B cell (primary cell): ENCODE measurements at regions not wholly inside any gene's neighbourhood (a gene's known extent, or its start where the extent isn't known, plus 50 kb on each side); places are given as distances from the start of the nearest gene placed in this dataset.

ENCODE experiments used
- ATAC-seq: fragments of 200-7000 bp; cut with Tn5 transposase; one replicate; pipeline ENCODE4 v1.10.0; 2021; ENCODE audit warnings: low read depth, mild to moderate bottlenecking, moderate number of reproducible peaks, moderate library complexity
- CTCF ChIA-PET: fragments of 350-600 bp; sonication (Branson Sonifier 250); formaldehyde crosslinking; loops from one replicate; lab custom pipeline; 2021; ENCODE audit warnings: antibody characterized with exemption, inconsistent platforms; lab: Charles Lee
- POLR2A ChIA-PET: fragments of 350-600 bp; sonication (Branson Sonifier 250); formaldehyde crosslinking; loops from one replicate; lab custom pipeline; 2021; ENCODE audit warnings: antibody characterized with exemption; lab: Charles Lee
- DNase-seq: peaks from one replicate; pipeline ENCODE4 v3.0.0; 2013
- H2AFZ ChIP-seq: 2 replicates; pipeline ENCODE4 v1.6.1; 2012; ENCODE audit warnings: mild to moderate bottlenecking, low read depth, low read length; ENCODE audit not compliant: insufficient read depth, poor library complexity, severe bottlenecking
- H3K27ac ChIP-seq, 2 donors: 1 replicate in 1 of 2; 2 replicates in 1 of 2; pipeline ENCODE4 v1.5.1; 2012 to 2013; ENCODE audit warnings: low read length in 2 of 2, mild to moderate bottlenecking in 2 of 2, moderate library complexity in 1 of 2
- H3K27me3 ChIP-seq, 4 experiments: fragments of 200-600 bp in 1 of 4; sonication (generic) in 1 of 4; replicated peaks in 1 of 4; 1 replicate in 2 of 4; 2 replicates in 2 of 4; pipeline versions ENCODE4 v1.6.1 to v1.7.0; 2013 to 2016; ENCODE audit warnings: low read length in 3 of 4, mild to moderate bottlenecking in 2 of 4, mixed read lengths in 1 of 4, moderate library complexity in 1 of 4; ENCODE audit not compliant: insufficient read depth in 4 of 4, control insufficient read depth in 3 of 4; ENCODE audit errors: control extremely low read depth in 1 of 4
- H3K36me3 ChIP-seq, 2 experiments: replicated peaks in 1 of 2; 1 replicate in 1 of 2; 2 replicates in 1 of 2; pipeline versions ENCODE4 v1.6.1 to v1.7.1; 2013; ENCODE audit warnings: low read length in 1 of 2; ENCODE audit not compliant: insufficient read depth in 2 of 2, control insufficient read depth in 1 of 2; ENCODE audit errors: control extremely low read depth in 1 of 2, extremely low read depth in 1 of 2
- H3K4me1 ChIP-seq, 2 donors: fragments of 200-600 bp in 1 of 2; sonication (generic) in 1 of 2; 1 replicate in 1 of 2; 2 replicates in 1 of 2; pipeline versions ENCODE4 v1.5.1 to v1.6.1; 2013 to 2017; ENCODE audit warnings: low read length in 2 of 2; ENCODE audit not compliant: control insufficient read depth in 2 of 2, insufficient read depth in 2 of 2
- H3K4me2 ChIP-seq: replicated peaks from 2 replicates; pipeline ENCODE3; 2012; ENCODE audit warnings: mild to moderate bottlenecking, low read depth, low read length; ENCODE audit not compliant: poor library complexity, severe bottlenecking
- H3K4me3 ChIP-seq, 5 experiments: fragments of 200-600 bp in 1 of 5; sonication (generic) in 1 of 5; 1 replicate in 3 of 5; 2 replicates in 2 of 5; pipeline versions ENCODE4 v1.5.1 to v1.7.0; 2011 to 2016; ENCODE audit warnings: low read length in 4 of 5, mild to moderate bottlenecking in 4 of 5, low read depth in 2 of 5, control low read depth in 1 of 5, moderate library complexity in 1 of 5; ENCODE audit not compliant: insufficient read depth in 1 of 5; ENCODE audit errors: control extremely low read depth in 1 of 5, extremely low read depth in 1 of 5
- H3K79me2 ChIP-seq: fragments of 200-600 bp; sonication (generic); one replicate; pipeline ENCODE4 v1.6.0; 2016; ENCODE audit warnings: low read length; ENCODE audit not compliant: control insufficient read depth, insufficient read depth
- H3K9ac ChIP-seq: fragments of 200-600 bp; sonication (generic); 2 replicates; pipeline ENCODE4 v1.6.1; 2017; ENCODE audit warnings: mild to moderate bottlenecking, low read length, moderate library complexity
- H3K9me3 ChIP-seq, 3 donors: one replicate each; pipeline versions ENCODE4 v1.6.1 to v1.7.1; 2013; ENCODE audit warnings: low read length in 2 of 3; ENCODE audit not compliant: control insufficient read depth in 2 of 3, insufficient read depth in 1 of 3; ENCODE audit errors: control extremely low read depth in 1 of 3
- H4K20me1 ChIP-seq: 2 replicates; pipeline ENCODE4 v1.6.0; 2012; ENCODE audit warnings: mild to moderate bottlenecking, low read length; ENCODE audit not compliant: insufficient read depth, control insufficient read depth, poor library complexity, severe bottlenecking
- H3K27ac Mint-ChIP-seq: one replicate; pipeline ENCODE4 v1.8.0; 2021; ENCODE audit warnings: mixed read lengths
- H3K27me3 Mint-ChIP-seq: one replicate; pipeline ENCODE4 v1.8.0; 2021; ENCODE audit warnings: mixed read lengths
- H3K4me1 Mint-ChIP-seq: one replicate; pipeline ENCODE4 v1.8.0; 2021; ENCODE audit warnings: mixed read lengths
- H3K4me3 Mint-ChIP-seq: one replicate; pipeline ENCODE4 v1.8.0; 2021; ENCODE audit warnings: mixed read lengths
- H3K9me3 Mint-ChIP-seq: one replicate; pipeline ENCODE4 v1.8.0; 2022; ENCODE audit warnings: mixed read lengths; ENCODE audit not compliant: insufficient read depth
- CTCF ChIP-seq: fragments of 200-600 bp; IDR thresholded peaks from one replicate; pipeline ENCODE4 v1.8.0; 2022; ENCODE audit warnings: antibody characterized with exemption, mild to moderate bottlenecking
- EZH2 ChIP-seq: IDR thresholded peaks from 2 replicates; pipeline ENCODE4 v1.6.1; 2012; ENCODE audit warnings: borderline replicate concordance, low read depth, mild to moderate bottlenecking, moderate library complexity, low read length; ENCODE audit not compliant: insufficient read depth, poor library complexity, severe bottlenecking
- WGBS: methylation state at CpG from one replicate; pipeline ENCODE4 v1.1.5; 2013; ENCODE audit warnings: missing lambda C conversion rate; ENCODE audit not compliant: insufficient coverage; 5-methylcytosine and 5-hydroxymethylcytosine counted together
- intact Hi-C: fragments of 100-400 bp; cut with micrococcal nuclease; formaldehyde crosslinking; loops from one replicate; pipeline ENCODE4 v1.10.0; 2022

GRCh38 chr14:85150166-85150565, 379.8 kb upstream of the FLRT2 start:
- intact Hi-C loops: no loop called here
- TF ChIP-seq EZH2: no peak
- TF ChIP-seq CTCF: no peak

GRCh38 chr14:85154714-85155113, 375.2 kb upstream of the FLRT2 start:
- Histone ChIP-seq H3K4me2 (no peak overlapping the region), H3K27me3 (no peaks in the 10 kb centered on the region), H3K4me1 (no peaks in the 10 kb centered on the region), H3K27ac (no peak overlapping the region), H3K36me3 (no peaks in the 10 kb centered on the region), H3K9me3 (peaks cover 0 to 7% (median 3%) of the 10 kb centered on the region in 3 donors), H2AFZ (no peak overlapping the region), H3K4me3 (no peak overlapping the region), H4K20me1 (no peaks in the 10 kb centered on the region), H3K79me2 (no peaks in the 10 kb centered on the region), H3K9ac (no peak overlapping the region)
- ChIA-PET CTCF (no interaction called here), POLR2A (no interaction called here)
- peaks cover 6% of the 10 kb centered on the region for H3K9me3 Mint-ChIP-seq
- no peak for ATAC-seq
- no peaks in the 10 kb centered on the region for H3K4me1 Mint-ChIP-seq
- intact Hi-C loops: no loop called here
- no peak overlapping the region for H3K27ac Mint-ChIP-seq
- no peak for DNase-seq
- no peak for TF ChIP-seq CTCF
- TF ChIP-seq EZH2: no peak
- 43% methylated on average over 1 of the region's 3 CpGs for WGBS
- H3K4me3 Mint-ChIP-seq: no peak overlapping the region
- H3K27me3 Mint-ChIP-seq: no peaks in the 10 kb centered on the region

More at GRCh38 chr14:85150166-85150565, 379.8 kb upstream of the FLRT2 start:
- Mint-ChIP-seq H3K27me3 (no peaks in the 10 kb centered on the region), H3K4me1 (no peaks in the 10 kb centered on the region), H3K27ac (no peak overlapping the region), H3K4me3 (no peak overlapping the region), H3K9me3 (peaks cover 6% of the 10 kb centered on the region)
- Histone ChIP-seq H3K4me2 (no peak overlapping the region), H3K4me3 (no peak overlapping the region), H3K9ac (no peak overlapping the region), H4K20me1 (no peaks in the 10 kb centered on the region), H3K79me2 (no peaks in the 10 kb centered on the region), H3K4me1 (no peaks in the 10 kb centered on the region), H3K9me3 (peaks cover 0 to 9% (median 4%) of the 10 kb centered on the region in 3 donors), H2AFZ (no peak overlapping the region), H3K36me3 (no peaks in the 10 kb centered on the region), H3K27ac (no peak overlapping the region), H3K27me3 (no peaks in the 10 kb centered on the region)
- POLR2A ChIA-PET: no interaction called here
- CTCF ChIA-PET: no interaction called here
- 100% methylated on average over 1 of the region's 4 CpGs for WGBS
- no peak for DNase-seq
- ATAC-seq: no peak
